Mesothelial cell of epicardium (in vitro differentiated cells): ENCODE measurements at regions not wholly inside any gene's neighbourhood (a gene's known extent, or its start where the extent isn't known, plus 50 kb on each side); places are given as distances from the start of the nearest gene placed in this dataset.

Source experiments
- DNase-seq, 2 experiments: peaks; one replicate each; pipeline ENCODE4 v3.0.0; 2021; ENCODE audit warnings: low spot score in 2 of 2; ENCODE audit not compliant: unreplicated experiment in 2 of 2
- H3K27ac Mint-ChIP-seq: 2 replicates; pipeline ENCODE4 v1.8.0; 2021; ENCODE audit warnings: mixed read lengths
- H3K27me3 Mint-ChIP-seq: 2 replicates; pipeline ENCODE4 v1.8.0; 2021; ENCODE audit warnings: low read depth, mixed read lengths
- H3K36me3 Mint-ChIP-seq: 2 replicates; pipeline ENCODE4 v1.8.0; 2021; ENCODE audit warnings: mixed read lengths
- H3K4me1 Mint-ChIP-seq: 2 replicates; pipeline ENCODE4 v1.8.0; 2021; ENCODE audit warnings: mixed read lengths
- H3K4me3 Mint-ChIP-seq: 2 replicates; pipeline ENCODE4 v1.8.0; 2021; ENCODE audit warnings: mild to moderate bottlenecking, moderate library complexity, mixed read lengths
- H3K9me3 Mint-ChIP-seq: 2 replicates; pipeline ENCODE4 v1.8.0; 2021; ENCODE audit warnings: mixed read lengths
- TF ChIP-seq, protein P1 (sequence below): fragments of 200-600 bp; sonication (generic); IDR thresholded peaks from one replicate; pipeline ENCODE4 v1.5.0; 2021; ENCODE audit warnings: antibody characterized with exemption; ENCODE audit not compliant: unreplicated experiment

DNA sequence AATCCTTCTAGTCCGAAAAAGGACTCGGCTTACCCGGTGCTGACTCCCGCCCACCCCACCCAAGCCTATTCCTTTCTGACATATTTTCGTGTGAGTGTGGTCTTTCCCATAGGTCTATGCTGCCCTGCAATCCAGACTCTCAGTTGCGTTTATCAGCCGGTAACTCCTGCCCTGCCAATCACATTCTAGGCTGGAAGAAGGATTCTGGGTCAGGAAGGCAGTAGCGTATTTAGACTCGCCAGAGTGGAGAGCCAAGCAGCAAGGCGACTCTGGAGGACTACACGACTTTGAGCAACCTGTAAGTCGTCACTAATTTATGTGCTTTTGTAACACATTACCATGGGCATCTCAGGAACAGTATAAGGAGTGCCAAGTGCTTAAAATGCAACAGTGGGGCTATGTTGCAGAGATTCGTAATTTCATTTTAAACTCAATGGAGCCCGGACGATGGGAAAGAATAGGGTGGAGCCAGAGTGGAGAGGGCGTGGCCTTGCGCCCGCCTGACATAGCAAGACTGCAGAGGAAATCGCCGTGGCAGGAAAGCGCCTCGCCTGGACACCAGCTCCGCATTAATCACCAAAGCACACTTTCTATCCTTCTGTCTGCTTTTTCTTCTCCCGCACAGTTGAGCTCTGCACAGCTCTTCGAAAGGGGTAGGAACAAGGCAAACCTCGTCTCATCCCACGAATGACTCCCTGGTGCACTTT is 1044.2 kb downstream of the AGBL1 start:
- peaks cover 19% of the 10 kb centered on the region for H3K9me3 Mint-ChIP-seq
- TF ChIP-seq, protein P1, sequence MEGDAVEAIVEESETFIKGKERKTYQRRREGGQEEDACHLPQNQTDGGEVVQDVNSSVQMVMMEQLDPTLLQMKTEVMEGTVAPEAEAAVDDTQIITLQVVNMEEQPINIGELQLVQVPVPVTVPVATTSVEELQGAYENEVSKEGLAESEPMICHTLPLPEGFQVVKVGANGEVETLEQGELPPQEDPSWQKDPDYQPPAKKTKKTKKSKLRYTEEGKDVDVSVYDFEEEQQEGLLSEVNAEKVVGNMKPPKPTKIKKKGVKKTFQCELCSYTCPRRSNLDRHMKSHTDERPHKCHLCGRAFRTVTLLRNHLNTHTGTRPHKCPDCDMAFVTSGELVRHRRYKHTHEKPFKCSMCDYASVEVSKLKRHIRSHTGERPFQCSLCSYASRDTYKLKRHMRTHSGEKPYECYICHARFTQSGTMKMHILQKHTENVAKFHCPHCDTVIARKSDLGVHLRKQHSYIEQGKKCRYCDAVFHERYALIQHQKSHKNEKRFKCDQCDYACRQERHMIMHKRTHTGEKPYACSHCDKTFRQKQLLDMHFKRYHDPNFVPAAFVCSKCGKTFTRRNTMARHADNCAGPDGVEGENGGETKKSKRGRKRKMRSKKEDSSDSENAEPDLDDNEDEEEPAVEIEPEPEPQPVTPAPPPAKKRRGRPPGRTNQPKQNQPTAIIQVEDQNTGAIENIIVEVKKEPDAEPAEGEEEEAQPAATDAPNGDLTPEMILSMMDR: no peak
- DNase-seq: no peak
- H3K36me3 Mint-ChIP-seq: no peaks in the 10 kb centered on the region
- no peak overlapping the region for H3K27ac Mint-ChIP-seq
- no peak overlapping the region for H3K4me3 Mint-ChIP-seq
- peaks cover under 1% of the 10 kb centered on the region for H3K4me1 Mint-ChIP-seq
- peaks cover 8% of the 10 kb centered on the region for H3K27me3 Mint-ChIP-seq

DNA sequence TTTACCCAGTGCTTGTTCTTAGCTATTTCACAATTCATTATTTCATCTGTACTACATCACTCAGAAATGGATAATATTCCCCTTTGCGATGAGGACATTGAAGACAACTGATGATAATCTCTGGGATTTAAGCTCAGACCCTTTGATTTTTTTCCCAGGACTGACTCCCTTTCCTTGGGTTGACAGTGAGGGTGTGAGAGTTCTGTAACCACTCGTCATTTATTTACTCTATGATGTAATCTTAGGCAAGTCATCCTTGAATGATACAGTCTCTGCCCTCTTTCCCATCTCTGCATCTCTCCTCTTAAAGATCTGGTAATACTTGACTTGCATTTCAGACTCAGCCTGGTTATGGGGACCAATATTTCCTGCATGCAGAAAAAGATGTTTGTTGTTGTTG is 1041.7 kb downstream of the AGBL1 start:
- peaks cover 15% of the 10 kb centered on the region for H3K4me1 Mint-ChIP-seq
- no peak overlapping the region for H3K27ac Mint-ChIP-seq
- H3K4me3 Mint-ChIP-seq: no peak overlapping the region
- H3K9me3 Mint-ChIP-seq: peaks cover 8% of the 10 kb centered on the region
- DNase-seq: no peak
- TF ChIP-seq, protein P1: no peak
- H3K36me3 Mint-ChIP-seq: no peaks in the 10 kb centered on the region
- H3K27me3 Mint-ChIP-seq: peaks cover 8% of the 10 kb centered on the region

DNA sequence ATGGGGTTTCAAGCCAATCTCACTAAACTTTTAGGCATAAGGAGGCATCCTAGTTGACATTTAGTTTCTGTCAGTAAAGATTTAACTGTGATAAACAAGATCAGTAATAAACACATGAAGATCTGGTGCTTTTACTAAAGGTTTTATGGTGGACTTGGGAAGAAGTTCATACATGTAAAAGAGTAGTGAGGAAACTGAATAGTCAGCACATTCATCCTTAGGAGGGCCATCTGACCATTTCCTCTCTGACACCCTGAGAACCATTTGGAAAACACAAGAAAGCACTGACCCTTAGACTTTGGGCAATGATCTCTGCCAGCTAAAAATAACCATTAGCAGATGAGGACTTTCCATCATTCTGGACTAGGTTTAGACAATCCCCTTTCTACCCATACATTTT is 1040.9 kb downstream of the AGBL1 start:
- Mint-ChIP-seq H3K27me3 (peaks cover 8% of the 10 kb centered on the region), H3K4me3 (no peak overlapping the region), H3K27ac (no peak overlapping the region), H3K4me1 (peaks cover 18% of the 10 kb centered on the region), H3K9me3 (peaks cover under 1% of the 10 kb centered on the region), H3K36me3 (no peaks in the 10 kb centered on the region)
- TF ChIP-seq, protein P1: no peak
- DNase-seq: no peak

DNA sequence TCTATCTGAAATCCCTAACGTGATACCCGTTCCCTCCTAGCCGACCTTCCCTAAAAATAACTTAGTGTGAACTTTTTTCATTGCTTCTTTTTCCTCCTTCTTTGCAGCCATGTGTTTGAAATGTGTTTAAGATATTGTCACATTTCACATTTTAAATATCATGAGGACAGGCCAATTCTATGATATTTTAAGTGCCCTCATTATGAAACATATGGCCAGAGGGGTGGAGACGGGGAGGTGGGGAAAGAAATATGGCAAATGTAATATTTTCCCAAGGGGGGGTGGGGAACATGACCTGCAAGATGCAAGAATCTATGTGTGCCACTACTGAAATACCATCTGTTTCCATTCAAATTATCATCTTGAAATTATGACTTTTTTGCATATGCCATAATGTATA is 1039.2 kb downstream of the AGBL1 start:
- DNase-seq: no peak
- H3K4me3 Mint-ChIP-seq: no peak overlapping the region
- H3K27me3 Mint-ChIP-seq: peaks cover 8% of the 10 kb centered on the region
- peaks cover 18% of the 10 kb centered on the region for H3K4me1 Mint-ChIP-seq
- TF ChIP-seq, protein P1: no peak
- H3K36me3 Mint-ChIP-seq: no peaks in the 10 kb centered on the region
- H3K27ac Mint-ChIP-seq: no peak overlapping the region
- peaks cover under 1% of the 10 kb centered on the region for H3K9me3 Mint-ChIP-seq

DNA sequence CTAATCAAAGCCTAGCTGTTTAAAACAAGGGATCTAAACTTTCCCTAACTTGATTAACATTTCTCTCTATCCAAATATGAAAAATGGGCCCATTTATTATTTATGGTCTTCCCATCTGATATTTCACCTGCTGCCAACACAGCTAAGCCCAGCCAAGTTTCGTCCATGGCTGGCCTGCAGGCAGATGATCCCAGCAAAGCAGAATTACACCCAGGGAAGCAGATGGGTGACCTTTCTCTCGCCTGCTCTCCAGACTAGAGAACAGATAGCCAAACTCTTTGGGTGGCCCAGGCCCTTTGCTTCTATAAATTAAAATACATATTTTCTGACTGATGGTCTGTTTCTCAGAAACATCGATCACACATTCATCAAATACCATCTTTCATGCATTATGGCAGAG is 1038.8 kb downstream of the AGBL1 start:
- Mint-ChIP-seq H3K9me3 (peaks cover 4% of the 10 kb centered on the region), H3K36me3 (no peaks in the 10 kb centered on the region), H3K27me3 (peaks cover 8% of the 10 kb centered on the region), H3K27ac (no peak overlapping the region), H3K4me3 (no peak overlapping the region), H3K4me1 (peaks cover 18% of the 10 kb centered on the region)
- no peak for DNase-seq
- TF ChIP-seq, protein P1: no peak
